ENCODE measurements at regions not wholly inside any gene's neighbourhood (a gene's known extent, or its start where the extent isn't known, plus 50 kb on each side); places are given as distances from the start of the nearest gene placed in this dataset.
A peak's percentile ranks its signal among the peaks of the same experiment; 100 is the strongest.

GRCh38 chr9:27638716-27639115 lies 65.4 kb upstream of the C9orf72 start:
- Histone ChIP-seq H3K27ac (ENCODE audit: low read length) (no peak overlapping the region), H3K4me1 (ENCODE audit: control insufficient read depth, insufficient read depth, low read length) (no peaks in the 10 kb centered on the region), H3K27me3 (ENCODE audit: control insufficient read depth, insufficient read depth, low read length) (no peaks in the 10 kb centered on the region), H3K36me3 (ENCODE audit: control insufficient read depth, insufficient read depth, low read length) (no peaks in the 10 kb centered on the region), H3K9me3 (ENCODE audit: control insufficient read depth, insufficient read depth, low read length) (no peaks in the 10 kb centered on the region), H3K4me3 (ENCODE audit: low read length) (no peak overlapping the region)
- H3K27ac Mint-ChIP-seq, result no peak overlapping the region
- ATAC-seq (no peak), DNase-seq (no peak)
- intact Hi-C loops (cut with micrococcal nuclease), result no loop called here
- H3K4me3 Mint-ChIP-seq, result no peak overlapping the region
- WGBS (ENCODE audit: insufficient coverage), result 78% methylated on average over 6 of the region's 6 CpGs
- H3K36me3 Mint-ChIP-seq, result no peaks in the 10 kb centered on the region
- peaks cover 3 to 5% of the 10 kb centered on the region in 2 donors for H3K27me3 Mint-ChIP-seq (ENCODE audit: low read depth in 2 of 2)
- TF ChIP-seq CTCF (IDR thresholded peaks at IDR 0.05), result no peak
- H3K4me1 Mint-ChIP-seq, result no peaks in the 10 kb centered on the region
- H3K9me3 Mint-ChIP-seq, result peaks cover 0 to 2% of the 10 kb centered on the region in 2 donors

- DNase-seq, result peak in 1 of 2 donors; percentile 5
- no peak overlapping the region for H3K4me3 ChIP-seq (ENCODE audit: low read length)
Measured at GRCh38 chr9:27645161-27645840, 72.0 kb upstream of the C9orf72 start.

GRCh38 chr9:27653246-27653645 lies 80.0 kb upstream of the C9orf72 start:
- H3K27ac ChIP-seq (ENCODE audit: low read length), result no peak overlapping the region
- H3K4me3 Mint-ChIP-seq, result no peak overlapping the region
- no peak overlapping the region for H3K27ac Mint-ChIP-seq
- H3K36me3 Mint-ChIP-seq, result no peaks in the 10 kb centered on the region
- H3K27me3 Mint-ChIP-seq (ENCODE audit: low read depth in 2 of 2), result no peaks in the 10 kb centered on the region
- peaks cover 2 to 8% of the 10 kb centered on the region in 2 donors for H3K9me3 Mint-ChIP-seq
- no peak for TF ChIP-seq CTCF (IDR thresholded peaks at IDR 0.05)
- no CpG with 5 or more reads among the region's 1 CpG for WGBS (ENCODE audit: insufficient coverage)
- H3K36me3 ChIP-seq (ENCODE audit: control insufficient read depth, insufficient read depth, low read length), result no peaks in the 10 kb centered on the region
- no peak overlapping the region for H3K4me3 ChIP-seq (ENCODE audit: low read length)
- H3K4me1 ChIP-seq (ENCODE audit: control insufficient read depth, insufficient read depth, low read length), result no peaks in the 10 kb centered on the region
- H3K27me3 ChIP-seq (ENCODE audit: control insufficient read depth, insufficient read depth, low read length), result no peaks in the 10 kb centered on the region
- DNase-seq, result no peak
- intact Hi-C loops (cut with micrococcal nuclease), result no loop called here
- H3K4me1 Mint-ChIP-seq, result no peaks in the 10 kb centered on the region
- ATAC-seq, result no peak
- no peaks in the 10 kb centered on the region for H3K9me3 ChIP-seq (ENCODE audit: control insufficient read depth, insufficient read depth, low read length)

More at GRCh38 chr9:27645161-27645840, 72.0 kb upstream of the C9orf72 start:
- Histone ChIP-seq H3K9me3 (ENCODE audit: control insufficient read depth, insufficient read depth, low read length) (no peaks in the 10 kb centered on the region), H3K4me1 (ENCODE audit: control insufficient read depth, insufficient read depth, low read length) (peaks cover 3% of the 10 kb centered on the region), H3K27me3 (ENCODE audit: control insufficient read depth, insufficient read depth, low read length) (no peaks in the 10 kb centered on the region), H3K27ac (ENCODE audit: low read length) (no peak overlapping the region), H3K36me3 (ENCODE audit: control insufficient read depth, insufficient read depth, low read length) (no peaks in the 10 kb centered on the region)
- Mint-ChIP-seq H3K27me3 (ENCODE audit: low read depth in 2 of 2) (peaks cover 0 to 5% of the 10 kb centered on the region in 2 donors), H3K9me3 (peaks cover 2 to 5% of the 10 kb centered on the region in 2 donors), H3K4me3 (no peak overlapping the region), H3K4me1 (no peaks in the 10 kb centered on the region), H3K27ac (no peak overlapping the region), H3K36me3 (no peaks in the 10 kb centered on the region)
- no peak for ATAC-seq
- 62% methylated on average over 3 of the region's 3 CpGs for WGBS (ENCODE audit: insufficient coverage)
- intact Hi-C loops (cut with micrococcal nuclease), result no loop called here
- no peak for TF ChIP-seq CTCF (IDR thresholded peaks at IDR 0.05)

- DNase-seq, result no peak
Measured at GRCh38 chr9:27653957-27654356, 80.7 kb upstream of the C9orf72 start.

More at GRCh38 chr9:27653957-27654356, 80.7 kb upstream of the C9orf72 start:
- no peak for ATAC-seq
- H3K27ac Mint-ChIP-seq, result no peak overlapping the region
- Histone ChIP-seq H3K4me1 (ENCODE audit: control insufficient read depth, insufficient read depth, low read length) (no peaks in the 10 kb centered on the region), H3K27ac (ENCODE audit: low read length) (no peak overlapping the region), H3K27me3 (ENCODE audit: control insufficient read depth, insufficient read depth, low read length) (no peaks in the 10 kb centered on the region), H3K4me3 (ENCODE audit: low read length) (no peak overlapping the region), H3K9me3 (ENCODE audit: control insufficient read depth, insufficient read depth, low read length) (no peaks in the 10 kb centered on the region), H3K36me3 (ENCODE audit: control insufficient read depth, insufficient read depth, low read length) (no peaks in the 10 kb centered on the region)
- H3K4me3 Mint-ChIP-seq, result no peak overlapping the region
- H3K27me3 Mint-ChIP-seq (ENCODE audit: low read depth in 2 of 2), result no peaks in the 10 kb centered on the region
- 80% methylated on average over 1 of the region's 3 CpGs for WGBS (ENCODE audit: insufficient coverage)
- no peak for TF ChIP-seq CTCF (IDR thresholded peaks at IDR 0.05)
- H3K36me3 Mint-ChIP-seq, result no peaks in the 10 kb centered on the region
- intact Hi-C loops (cut with micrococcal nuclease), result no loop called here
- peaks cover 0 to 6% of the 10 kb centered on the region in 2 donors for H3K9me3 Mint-ChIP-seq
- no peaks in the 10 kb centered on the region for H3K4me1 Mint-ChIP-seq
